PC-9 (cell line): ENCODE measurements at regions not wholly inside any gene's neighbourhood (a gene's known extent, or its start where the extent isn't known, plus 50 kb on each side); places are given as distances from the start of the nearest gene placed in this dataset.

Source experiments
- BruUV-seq: library from RNA; stranded (reverse); fragments of 400-500 nt; replicated peaks from 2 replicates; lab custom pipeline; 2021; lab: Mats Ljungman, UMichigan
- CTCF ChIA-PET: fragments of 300-600 bp; sonication (Branson Sonifier 250); formaldehyde crosslinking; loops from one replicate; lab custom pipeline; 2022; ENCODE audit warnings: antibody characterized with exemption; lab: Charles Lee
- POLR2A ChIA-PET: fragments of 300-600 bp; sonication (Branson Sonifier 250); formaldehyde crosslinking; loops from one replicate; lab custom pipeline; 2022; ENCODE audit warnings: antibody characterized with exemption; ENCODE audit not compliant: unreplicated experiment; lab: Charles Lee
- DNase-seq, 2 experiments: peaks; one replicate each; pipeline versions ENCODE4 v3.0.0 to v3.0.0-alpha.2; 2015 to 2022; ENCODE audit warnings: mixed read lengths in 1 of 2
- H2AFZ ChIP-seq: fragments of 200-600 bp; sonication (generic); 2 replicates; pipeline ENCODE4 v1.8.1; 2017; ENCODE audit warnings: antibody characterized with exemption
- H3F3A ChIP-seq: fragments of 200-600 bp; sonication (generic); 2 replicates; pipeline ENCODE4 v1.8.1; 2017; ENCODE audit warnings: antibody characterized with exemption, mild to moderate bottlenecking, low read depth; ENCODE audit not compliant: insufficient read depth
- H3K27ac ChIP-seq: fragments of 200-600 bp; sonication (generic); 2 replicates; pipeline ENCODE4 v1.6.1; 2016; ENCODE audit warnings: mixed run types
- H3K27me3 ChIP-seq: fragments of 200-600 bp; sonication (generic); 2 replicates; pipeline ENCODE4 v1.6.1; 2016; ENCODE audit warnings: low read depth, mixed run types; ENCODE audit not compliant: insufficient read depth
- H3K36me3 ChIP-seq: fragments of 200-600 bp; sonication (generic); 2 replicates; pipeline ENCODE4 v1.6.1; 2016; ENCODE audit warnings: low read depth, mixed run types
- H3K4me1 ChIP-seq: fragments of 200-600 bp; sonication (generic); replicated peaks from 2 replicates; pipeline ENCODE4 v1.6.1; 2016; ENCODE audit warnings: mixed run types; ENCODE audit not compliant: insufficient read depth
- H3K4me2 ChIP-seq: fragments of 200-600 bp; sonication (generic); 2 replicates; pipeline ENCODE4 v1.6.1; 2017; ENCODE audit warnings: mixed run types
- H3K4me3 ChIP-seq: fragments of 200-600 bp; sonication (generic); 2 replicates; pipeline ENCODE4 v1.6.1; 2016; ENCODE audit warnings: mixed run types
- H3K79me2 ChIP-seq: fragments of 200-600 bp; sonication (generic); 2 replicates; pipeline ENCODE4 v1.6.1; 2017; ENCODE audit warnings: low read depth, mixed run types
- H3K9me2 ChIP-seq: fragments of 200-600 bp; sonication (generic); 2 replicates; pipeline ENCODE4 v1.8.1; 2017; ENCODE audit warnings: mild to moderate bottlenecking; ENCODE audit not compliant: insufficient read depth
- H3K9me3 ChIP-seq: fragments of 200-600 bp; sonication (generic); 2 replicates; pipeline ENCODE4 v1.8.1; 2016; ENCODE audit warnings: low read depth; ENCODE audit not compliant: insufficient read depth
- H4K20me1 ChIP-seq: fragments of 200-600 bp; sonication (generic); 2 replicates; pipeline ENCODE4 v1.8.1; 2017; ENCODE audit not compliant: insufficient read depth
- CTCF ChIP-seq: fragments of 200-600 bp; sonication (generic); conservative IDR thresholded peaks from 2 replicates; pipeline ENCODE4 v1.6.1; 2017; ENCODE audit warnings: mixed run types, antibody characterized with exemption, mild to moderate bottlenecking, moderate library complexity
- EZH2 ChIP-seq: fragments of 200-600 bp; sonication (generic); IDR thresholded peaks from 2 replicates; pipeline ENCODE4 v1.8.0; 2017; ENCODE audit warnings: antibody characterized with exemption, low read depth
- intact Hi-C: fragments of 100-400 bp; cut with micrococcal nuclease; formaldehyde crosslinking; loops from one replicate; pipeline ENCODE4 v1.10.0; 2022; ENCODE audit not compliant: unreplicated experiment

DNA sequence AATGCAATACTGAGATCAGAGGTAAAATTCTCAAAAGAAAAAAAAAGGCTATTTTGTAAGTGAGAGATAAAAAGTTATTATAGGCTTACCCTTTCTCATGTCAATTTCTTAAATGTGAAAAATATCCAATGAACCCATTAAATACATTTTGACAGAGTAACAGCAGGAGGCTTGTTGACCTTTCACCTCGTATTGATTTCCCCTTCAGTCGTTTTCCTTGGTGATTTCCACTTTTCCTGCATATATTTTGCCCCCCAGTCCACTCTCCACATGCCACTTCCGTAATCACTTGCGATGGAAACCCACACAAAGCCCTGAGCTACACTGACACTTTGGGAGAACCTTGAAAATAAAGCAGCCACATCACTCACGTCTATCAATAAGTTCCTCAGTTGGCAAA is 248.1 kb upstream of the OBI1 start:
- intact Hi-C loops, result no loop called here
- Histone ChIP-seq H3K27me3 (no peaks in the 10 kb centered on the region), H3K36me3 (no peaks in the 10 kb centered on the region), H3K79me2 (no peaks in the 10 kb centered on the region), H3K9me2 (no peaks in the 10 kb centered on the region), H3K27ac (no peak overlapping the region), H3K4me1 (no peaks in the 10 kb centered on the region), H3F3A (no peaks in the 10 kb centered on the region), H3K4me3 (no peak overlapping the region), H4K20me1 (no peaks in the 10 kb centered on the region), H3K4me2 (no peak overlapping the region), H2AFZ (no peak overlapping the region), H3K9me3 (no peaks in the 10 kb centered on the region)
- ChIA-PET POLR2A (no interaction called here), CTCF (no interaction called here)
- no peak for DNase-seq
- TF ChIP-seq CTCF (no peak), EZH2 (no peak)
- BruUV-seq, result no TSS peak

DNA sequence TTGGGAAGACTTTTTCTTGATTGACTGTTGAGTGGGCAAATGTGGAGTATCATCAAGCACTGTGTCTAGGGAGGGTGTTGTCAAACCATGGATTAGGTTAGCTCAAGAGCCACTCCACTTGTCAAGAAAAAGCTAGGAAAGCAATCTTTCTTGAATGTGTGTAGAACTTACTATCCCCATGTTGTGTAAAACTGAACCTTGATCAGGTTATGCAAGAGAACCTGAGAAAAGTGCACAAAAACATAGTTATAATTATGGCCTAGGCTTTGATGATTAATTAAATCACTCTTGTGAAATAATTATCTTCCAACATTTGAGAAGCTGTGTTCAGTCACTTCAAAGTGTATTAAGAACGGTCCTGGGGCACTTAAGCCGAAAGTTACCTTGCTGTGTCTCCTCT is 238.2 kb upstream of the OBI1 start:
- H3K27ac ChIP-seq, result no peak overlapping the region
- no peak overlapping the region for H3K4me2 ChIP-seq
- H3K4me3 ChIP-seq, result no peak overlapping the region
- no peak for DNase-seq
- no TSS peak for BruUV-seq
- intact Hi-C loops, result no loop called here
- H3K79me2 ChIP-seq, result no peaks in the 10 kb centered on the region
- no peaks in the 10 kb centered on the region for H3K9me2 ChIP-seq
- H3K9me3 ChIP-seq, result no peaks in the 10 kb centered on the region
- H3K36me3 ChIP-seq, result no peaks in the 10 kb centered on the region
- no peak overlapping the region for H2AFZ ChIP-seq
- no peaks in the 10 kb centered on the region for H3F3A ChIP-seq
- H3K4me1 ChIP-seq, result no peaks in the 10 kb centered on the region
- ChIA-PET POLR2A (no interaction called here), CTCF (no interaction called here)
- H3K27me3 ChIP-seq, result no peaks in the 10 kb centered on the region
- no peaks in the 10 kb centered on the region for H4K20me1 ChIP-seq
- no peak for TF ChIP-seq CTCF
- no peak for TF ChIP-seq EZH2

DNA sequence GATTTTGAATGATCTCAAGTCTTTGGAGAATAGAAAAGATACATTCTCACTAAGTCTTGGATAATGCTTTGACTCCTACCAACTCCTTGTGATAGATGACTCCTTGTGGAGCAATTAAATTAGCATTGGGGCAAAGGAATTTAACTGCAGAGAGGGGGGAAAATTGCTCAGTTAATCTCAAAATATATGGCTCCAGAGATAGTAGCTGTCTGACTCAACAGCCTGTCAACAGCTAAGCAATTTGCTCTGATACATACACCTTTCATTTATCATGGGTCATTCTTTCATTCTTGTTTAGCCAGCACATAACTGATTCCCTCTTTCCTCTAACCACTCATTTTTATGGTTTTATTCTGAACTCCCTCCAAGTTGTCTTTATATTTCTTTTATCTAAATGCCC is 225.6 kb upstream of the OBI1 start:
- POLR2A ChIA-PET, result no interaction called here
- no TSS peak for BruUV-seq
- Histone ChIP-seq H3K4me2 (no peak overlapping the region), H3K79me2 (no peaks in the 10 kb centered on the region), H3K9me3 (no peaks in the 10 kb centered on the region), H2AFZ (no peak overlapping the region), H3K4me1 (no peaks in the 10 kb centered on the region), H3K36me3 (no peaks in the 10 kb centered on the region), H3K27ac (no peak overlapping the region), H3K4me3 (no peak overlapping the region), H3K27me3 (no peaks in the 10 kb centered on the region), H3K9me2 (peaks cover 3% of the 10 kb centered on the region; the same call in 1 of the 2 replicates), H4K20me1 (no peaks in the 10 kb centered on the region), H3F3A (no peaks in the 10 kb centered on the region)
- CTCF ChIA-PET, result no interaction called here
- intact Hi-C loops, result no loop called here
- DNase-seq, result no peak
- TF ChIP-seq CTCF (no peak), EZH2 (no peak)
